Liver (tissue), 3 donors: ENCODE measurements at regions not wholly inside any gene's neighbourhood (a gene's known extent, or its start where the extent isn't known, plus 50 kb on each side); places are given as distances from the start of the nearest gene placed in this dataset.

Source experiments
- ATF3 ChIP-seq: IDR thresholded peaks from 2 replicates; pipeline ENCODE4 v1.6.1; 2016; ENCODE audit warnings: antibody characterized with exemption
- CTCF ChIP-seq: fragments of 150-350 bp; IDR thresholded peaks from 2 replicates; pipeline ENCODE4 v1.5.1; 2017; ENCODE audit warnings: improper control_type of control experiment, low read depth, low read length; ENCODE audit not compliant: missing input control
- FOXA1 ChIP-seq: IDR thresholded peaks from 2 replicates; pipeline ENCODE4 v1.6.1; 2016; ENCODE audit warnings: antibody characterized with exemption
- FOXA2 ChIP-seq: IDR thresholded peaks from 2 replicates; pipeline ENCODE4 v1.6.1; 2016; ENCODE audit warnings: antibody characterized with exemption
- RAD21 ChIP-seq, 2 donors: IDR thresholded peaks; 2 replicates each; pipeline ENCODE4 v1.6.1; 2016; ENCODE audit warnings: antibody characterized with exemption in 2 of 2, mild to moderate bottlenecking in 2 of 2
- REST ChIP-seq: IDR thresholded peaks from 2 replicates; pipeline ENCODE4 v1.6.1; 2016; ENCODE audit warnings: antibody characterized with exemption, mild to moderate bottlenecking
- SP1 ChIP-seq: IDR thresholded peaks from 2 replicates; pipeline ENCODE4 v1.6.1; 2018; ENCODE audit warnings: antibody characterized with exemption, mild to moderate bottlenecking
- TAF1 ChIP-seq: conservative IDR thresholded peaks from 2 replicates; pipeline ENCODE4 v1.6.1; 2016; ENCODE audit warnings: antibody characterized with exemption, mild to moderate bottlenecking
- ZBTB33 ChIP-seq: IDR thresholded peaks from 2 replicates; pipeline ENCODE4 v1.6.1; 2016; ENCODE audit warnings: antibody characterized with exemption
- donor health status: healthy.
- donor health status: healthy.

GRCh38 chr2:183541766-183542165, 417.5 kb downstream of the NUP35 start:
- no peak for TF ChIP-seq CTCF
- TF ChIP-seq FOXA1 = no peak
- no peak for TF ChIP-seq REST
- no peak for TF ChIP-seq RAD21 (IDR thresholded peaks at IDR 0.05)
- TF ChIP-seq FOXA2 = no peak
- no peak for TF ChIP-seq ZBTB33
- no peak for TF ChIP-seq SP1
- TF ChIP-seq ATF3 = no peak
- TF ChIP-seq TAF1 = no peak
